WTC11 (cell line): ENCODE measurements at regions not wholly inside any gene's neighbourhood (a gene's known extent, or its start where the extent isn't known, plus 50 kb on each side); places are given as distances from the start of the nearest gene placed in this dataset.

ENCODE experiments used
- ATAC-seq: fragments of 200-7000 bp; cut with Tn5 transposase; 2 replicates; pipeline ENCODE4 v1.10.0; 2021; ENCODE audit warnings: mild to moderate bottlenecking, moderate library complexity
- CTCF ChIA-PET: fragments of 300-600 bp; sonication (Branson Sonifier 250); formaldehyde crosslinking; loops from one replicate; lab custom pipeline; 2021; ENCODE audit warnings: antibody characterized with exemption; lab: Charles Lee
- POLR2A ChIA-PET: fragments of 350-600 bp; sonication (Branson Sonifier 250); formaldehyde crosslinking; loops from one replicate; lab custom pipeline; 2021; ENCODE audit warnings: antibody characterized with exemption; lab: Charles Lee
- DNase-seq: peaks from one replicate; pipeline ENCODE4 v3.0.0; 2021; ENCODE audit warnings: low spot score
- H3K27ac Mint-ChIP-seq: 2 replicates; pipeline ENCODE4 v1.8.0; 2021; ENCODE audit warnings: mixed read lengths
- H3K27me3 Mint-ChIP-seq: 2 replicates; pipeline ENCODE4 v1.8.0; 2021; ENCODE audit warnings: low read depth, mild to moderate bottlenecking, moderate library complexity, mixed read lengths
- H3K36me3 Mint-ChIP-seq: 2 replicates; pipeline ENCODE4 v1.8.0; 2021; ENCODE audit warnings: mixed read lengths
- H3K4me1 Mint-ChIP-seq: 2 replicates; pipeline ENCODE4 v1.8.0; 2022; ENCODE audit warnings: mixed read lengths
- H3K4me3 Mint-ChIP-seq: 2 replicates; pipeline ENCODE4 v1.8.0; 2021; ENCODE audit warnings: mild to moderate bottlenecking, moderate library complexity, mixed read lengths
- H3K9me3 Mint-ChIP-seq: 2 replicates; pipeline ENCODE4 v1.8.0; 2021; ENCODE audit warnings: mixed read lengths
- ATF6 ChIP-seq: sonication (generic); formaldehyde crosslinking; IDR thresholded peaks from 2 replicates; pipeline ENCODE4 v1.8.1; 2023; ENCODE audit warnings: mild to moderate bottlenecking, missing genetic modification reagents
- EMX1 ChIP-seq: fragments of 250-450 bp; sonication (Bioruptor Pico); IDR thresholded peaks from 2 replicates; pipeline ENCODE4 v1.8.0; 2021; ENCODE audit warnings: mild to moderate bottlenecking
- ERG ChIP-seq: fragments of 250-450 bp; sonication (Bioruptor Pico); IDR thresholded peaks from 2 replicates; pipeline ENCODE4 v1.8.0; 2021; ENCODE audit warnings: mild to moderate bottlenecking
- ETV6 ChIP-seq: sonication (generic); formaldehyde crosslinking; IDR thresholded peaks from 2 replicates; pipeline ENCODE4 v1.8.1; 2022; ENCODE audit warnings: mild to moderate bottlenecking, missing genetic modification reagents
- NR2C2 ChIP-seq: sonication (generic); formaldehyde crosslinking; IDR thresholded peaks from 2 replicates; pipeline ENCODE4 v1.8.0; 2022; ENCODE audit warnings: mild to moderate bottlenecking, missing genetic modification reagents
- RELA ChIP-seq: sonication (generic); formaldehyde crosslinking; IDR thresholded peaks from 2 replicates; pipeline ENCODE4 v1.8.1; 2022; ENCODE audit warnings: missing genetic modification reagents, mild to moderate bottlenecking, borderline replicate concordance
- ZNF219 ChIP-seq: sonication (generic); formaldehyde crosslinking; IDR thresholded peaks from 2 replicates; pipeline ENCODE4 v1.8.0; 2023; ENCODE audit warnings: missing genetic modification reagents, mild to moderate bottlenecking, borderline replicate concordance
- ZNF396 ChIP-seq: fragments of 250-450 bp; sonication (Bioruptor Pico); IDR thresholded peaks from 2 replicates; pipeline ENCODE4 v1.8.0; 2021; ENCODE audit warnings: mild to moderate bottlenecking, moderate library complexity, borderline replicate concordance
- ZNF416 ChIP-seq: fragments of 250-450 bp; sonication (Bioruptor Pico); IDR thresholded peaks from 2 replicates; pipeline ENCODE4 v1.9.0; 2021; ENCODE audit warnings: mild to moderate bottlenecking, inconsistent platforms
- TF ChIP-seq, protein P1 (sequence below): sonication (generic); formaldehyde crosslinking; IDR thresholded peaks from 2 replicates; pipeline ENCODE4 v1.8.0; 2023; ENCODE audit warnings: mild to moderate bottlenecking, missing genetic modification reagents
- TF ChIP-seq, protein P2 (sequence below): sonication (generic); formaldehyde crosslinking; IDR thresholded peaks from 2 replicates; pipeline ENCODE4 v1.8.0; 2023; ENCODE audit warnings: missing genetic modification reagents, mild to moderate bottlenecking, borderline replicate concordance
- TF ChIP-seq, protein P3 (sequence below): sonication (generic); formaldehyde crosslinking; IDR thresholded peaks from 2 replicates; pipeline ENCODE4 v1.8.0; 2022; ENCODE audit warnings: mild to moderate bottlenecking, missing genetic modification reagents

DNA sequence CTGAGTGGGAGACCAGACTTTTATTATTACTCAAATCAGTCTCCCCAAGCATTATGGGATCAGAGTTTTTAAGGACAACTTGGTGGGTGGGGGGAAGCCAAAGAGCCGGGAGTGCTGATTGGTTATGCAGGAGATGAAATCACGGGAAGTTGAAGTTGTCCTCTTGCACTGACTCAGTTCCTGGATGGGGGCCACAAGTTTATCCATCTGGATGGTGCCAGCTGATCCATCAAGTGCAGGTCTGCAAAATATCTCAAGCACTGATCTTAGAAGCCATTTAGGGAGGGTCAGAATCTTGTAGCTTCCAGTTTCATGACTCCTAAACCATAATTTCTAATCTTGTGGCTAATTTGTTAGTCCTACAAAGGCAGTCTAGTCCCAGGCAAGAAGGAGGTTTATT is 53.5 kb upstream of the LMO1 start:
- Mint-ChIP-seq H3K4me1 (peaks cover 2% of the 10 kb centered on the region; the same call in 1 of the 2 replicates), H3K4me3 (no peak overlapping the region), H3K27ac (no peak overlapping the region), H3K27me3 (peaks cover 7% of the 10 kb centered on the region), H3K36me3 (no peaks in the 10 kb centered on the region), H3K9me3 (peaks cover 4% of the 10 kb centered on the region; the same call in 1 of the 2 replicates)
- ChIA-PET POLR2A (no interaction called here), CTCF (interaction anchor here (1.2 to 4.5 kb wide), 6 partner anchors 12 to 127 kb away, joined by 3 to 59 read pairs (median 4); partner anchors contain the start of gene LMO1)
- ATAC-seq (no peak), DNase-seq (no peak)
- TF ChIP-seq ZNF416 = no peak
- TF ChIP-seq, protein P1, sequence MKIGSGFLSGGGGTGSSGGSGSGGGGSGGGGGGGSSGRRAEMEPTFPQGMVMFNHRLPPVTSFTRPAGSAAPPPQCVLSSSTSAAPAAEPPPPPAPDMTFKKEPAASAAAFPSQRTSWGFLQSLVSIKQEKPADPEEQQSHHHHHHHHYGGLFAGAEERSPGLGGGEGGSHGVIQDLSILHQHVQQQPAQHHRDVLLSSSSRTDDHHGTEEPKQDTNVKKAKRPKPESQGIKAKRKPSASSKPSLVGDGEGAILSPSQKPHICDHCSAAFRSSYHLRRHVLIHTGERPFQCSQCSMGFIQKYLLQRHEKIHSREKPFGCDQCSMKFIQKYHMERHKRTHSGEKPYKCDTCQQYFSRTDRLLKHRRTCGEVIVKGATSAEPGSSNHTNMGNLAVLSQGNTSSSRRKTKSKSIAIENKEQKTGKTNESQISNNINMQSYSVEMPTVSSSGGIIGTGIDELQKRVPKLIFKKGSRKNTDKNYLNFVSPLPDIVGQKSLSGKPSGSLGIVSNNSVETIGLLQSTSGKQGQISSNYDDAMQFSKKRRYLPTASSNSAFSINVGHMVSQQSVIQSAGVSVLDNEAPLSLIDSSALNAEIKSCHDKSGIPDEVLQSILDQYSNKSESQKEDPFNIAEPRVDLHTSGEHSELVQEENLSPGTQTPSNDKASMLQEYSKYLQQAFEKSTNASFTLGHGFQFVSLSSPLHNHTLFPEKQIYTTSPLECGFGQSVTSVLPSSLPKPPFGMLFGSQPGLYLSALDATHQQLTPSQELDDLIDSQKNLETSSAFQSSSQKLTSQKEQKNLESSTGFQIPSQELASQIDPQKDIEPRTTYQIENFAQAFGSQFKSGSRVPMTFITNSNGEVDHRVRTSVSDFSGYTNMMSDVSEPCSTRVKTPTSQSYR (CRISPR knock-in tag) = no peak
- TF ChIP-seq EMX1 = no peak
- TF ChIP-seq, all 79 proteins: peak for 0

GRCh38 chr11:8315954-8316353 is 52.3 kb upstream of the LMO1 start:
- Mint-ChIP-seq H3K36me3 (no peaks in the 10 kb centered on the region), H3K27me3 (peaks cover 4% of the 10 kb centered on the region), H3K4me3 (no peak overlapping the region), H3K4me1 (peaks cover 2% of the 10 kb centered on the region; the same call in 1 of the 2 replicates), H3K27ac (no peak overlapping the region), H3K9me3 (no peaks in the 10 kb centered on the region)
- ATAC-seq (no peak), DNase-seq (no peak)
- ChIA-PET CTCF (interaction anchor here (0.6 to 1.6 kb wide), 2 partner anchors 21 to 42 kb away, joined by 3 read pairs; no protein-coding TSS in a partner anchor), POLR2A (no interaction called here)
- TF ChIP-seq RELA (CRISPR knock-in tag) (no peak), ETV6 (CRISPR knock-in tag) (no peak), ZNF396 (CRISPR knock-in tag) (no peak), ZNF219 (CRISPR knock-in tag) (no peak)
- TF ChIP-seq, protein P2, sequence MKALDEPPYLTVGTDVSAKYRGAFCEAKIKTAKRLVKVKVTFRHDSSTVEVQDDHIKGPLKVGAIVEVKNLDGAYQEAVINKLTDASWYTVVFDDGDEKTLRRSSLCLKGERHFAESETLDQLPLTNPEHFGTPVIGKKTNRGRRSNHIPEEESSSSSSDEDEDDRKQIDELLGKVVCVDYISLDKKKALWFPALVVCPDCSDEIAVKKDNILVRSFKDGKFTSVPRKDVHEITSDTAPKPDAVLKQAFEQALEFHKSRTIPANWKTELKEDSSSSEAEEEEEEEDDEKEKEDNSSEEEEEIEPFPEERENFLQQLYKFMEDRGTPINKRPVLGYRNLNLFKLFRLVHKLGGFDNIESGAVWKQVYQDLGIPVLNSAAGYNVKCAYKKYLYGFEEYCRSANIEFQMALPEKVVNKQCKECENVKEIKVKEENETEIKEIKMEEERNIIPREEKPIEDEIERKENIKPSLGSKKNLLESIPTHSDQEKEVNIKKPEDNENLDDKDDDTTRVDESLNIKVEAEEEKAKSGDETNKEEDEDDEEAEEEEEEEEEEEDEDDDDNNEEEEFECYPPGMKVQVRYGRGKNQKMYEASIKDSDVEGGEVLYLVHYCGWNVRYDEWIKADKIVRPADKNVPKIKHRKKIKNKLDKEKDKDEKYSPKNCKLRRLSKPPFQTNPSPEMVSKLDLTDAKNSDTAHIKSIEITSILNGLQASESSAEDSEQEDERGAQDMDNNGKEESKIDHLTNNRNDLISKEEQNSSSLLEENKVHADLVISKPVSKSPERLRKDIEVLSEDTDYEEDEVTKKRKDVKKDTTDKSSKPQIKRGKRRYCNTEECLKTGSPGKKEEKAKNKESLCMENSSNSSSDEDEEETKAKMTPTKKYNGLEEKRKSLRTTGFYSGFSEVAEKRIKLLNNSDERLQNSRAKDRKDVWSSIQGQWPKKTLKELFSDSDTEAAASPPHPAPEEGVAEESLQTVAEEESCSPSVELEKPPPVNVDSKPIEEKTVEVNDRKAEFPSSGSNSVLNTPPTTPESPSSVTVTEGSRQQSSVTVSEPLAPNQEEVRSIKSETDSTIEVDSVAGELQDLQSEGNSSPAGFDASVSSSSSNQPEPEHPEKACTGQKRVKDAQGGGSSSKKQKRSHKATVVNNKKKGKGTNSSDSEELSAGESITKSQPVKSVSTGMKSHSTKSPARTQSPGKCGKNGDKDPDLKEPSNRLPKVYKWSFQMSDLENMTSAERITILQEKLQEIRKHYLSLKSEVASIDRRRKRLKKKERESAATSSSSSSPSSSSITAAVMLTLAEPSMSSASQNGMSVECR (CRISPR knock-in tag) = no peak
- TF ChIP-seq, protein P3, sequence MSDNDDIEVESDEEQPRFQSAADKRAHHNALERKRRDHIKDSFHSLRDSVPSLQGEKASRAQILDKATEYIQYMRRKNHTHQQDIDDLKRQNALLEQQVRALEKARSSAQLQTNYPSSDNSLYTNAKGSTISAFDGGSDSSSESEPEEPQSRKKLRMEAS = no peak

DNA sequence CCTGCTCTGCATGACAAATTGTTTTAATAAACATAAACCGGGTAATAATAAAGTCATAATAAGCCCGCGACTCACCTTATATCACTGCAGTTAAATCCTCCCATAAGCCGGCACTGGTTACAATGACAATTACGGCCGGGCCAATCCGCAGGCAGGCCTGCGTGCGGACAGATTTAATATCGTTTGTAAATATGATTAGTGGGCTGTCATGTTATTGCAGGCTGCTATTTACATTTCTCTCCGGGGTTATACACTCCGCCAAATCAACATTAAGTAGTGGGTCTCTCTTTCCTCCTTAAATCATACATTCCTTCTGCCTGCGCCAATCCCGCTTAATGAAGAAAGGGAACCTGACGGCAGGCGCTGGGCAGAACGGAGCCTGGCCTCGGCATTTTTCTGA is 51.8 kb upstream of the LMO1 start:
- TF ChIP-seq NR2C2 (no peak), ERG (CRISPR knock-in tag) (no peak), ATF6 (no peak)
- TF ChIP-seq, all 79 proteins: peak for 0
- ChIA-PET POLR2A (interaction anchor here (0.6 kb wide), 1 partner anchor 241 kb away, joined by 4 read pairs; no protein-coding TSS in a partner anchor), CTCF (interaction anchor here (0.6 to 1.7 kb wide), 3 partner anchors 20 to 123 kb away, joined by 3 to 4 read pairs (median 3); no protein-coding TSS in a partner anchor)
- Mint-ChIP-seq H3K27ac (no peak overlapping the region), H3K4me3 (no peak overlapping the region), H3K9me3 (no peaks in the 10 kb centered on the region), H3K4me1 (peaks cover 2% of the 10 kb centered on the region; the same call in 1 of the 2 replicates), H3K27me3 (peaks cover 4% of the 10 kb centered on the region), H3K36me3 (no peaks in the 10 kb centered on the region)
- no peak for DNase-seq
- ATAC-seq = no peak
